ENCODE measurements at regions not wholly inside any gene's neighbourhood (a gene's known extent, or its start where the extent isn't known, plus 50 kb on each side); places are given as distances from the start of the nearest gene placed in this dataset.

GRCh38 chr10:113402602-113403001 lies 150.3 kb upstream of the HABP2 start:
- DNase-seq (ENCODE audit: low read depth in 2 of 3, low spot score in 2 of 3), result no peak

GRCh38 chr10:113407218-113407617 lies 145.6 kb upstream of the HABP2 start:
- no peak for DNase-seq (ENCODE audit: low read depth in 2 of 3, low spot score in 2 of 3)

GRCh38 chr10:113409175-113409574 lies 143.7 kb upstream of the HABP2 start:
- no peak for DNase-seq (ENCODE audit: low read depth in 2 of 3, low spot score in 2 of 3)

GRCh38 chr10:113410618-113411017 lies 142.2 kb upstream of the HABP2 start:
- DNase-seq (ENCODE audit: low read depth in 2 of 3, low spot score in 2 of 3), result no peak

- DNase-seq (ENCODE audit: low read depth in 2 of 3, low spot score in 2 of 3), result no peak
Measured at GRCh38 chr10:113411456-113411855, 141.4 kb upstream of the HABP2 start.

- no peak for DNase-seq (ENCODE audit: low read depth in 2 of 3, low spot score in 2 of 3)
Measured at GRCh38 chr10:113412161-113412560, 140.7 kb upstream of the HABP2 start.

- DNase-seq (ENCODE audit: low read depth in 2 of 3, low spot score in 2 of 3), result no peak
Measured at GRCh38 chr10:113414543-113414942, 138.3 kb upstream of the HABP2 start.

GRCh38 chr10:113415246-113415645 lies 137.6 kb upstream of the HABP2 start:
- no peak for DNase-seq (ENCODE audit: low read depth in 2 of 3, low spot score in 2 of 3)

GRCh38 chr10:113420057-113420732 lies 132.7 kb upstream of the HABP2 start:
- DNase-seq (ENCODE audit: low read depth in 2 of 3, low spot score in 2 of 3), result no peak

GRCh38 chr10:113420733-113421675 lies 131.8 kb upstream of the HABP2 start:
- DNase-seq (ENCODE audit: low read depth in 2 of 3, low spot score in 2 of 3), result no peak

- no peak for DNase-seq (ENCODE audit: low read depth in 2 of 3, low spot score in 2 of 3)
Measured at GRCh38 chr10:113422371-113422770, 130.5 kb upstream of the HABP2 start.

GRCh38 chr10:113423981-113424721 lies 128.7 kb upstream of the HABP2 start:
- DNase-seq (ENCODE audit: low read depth in 2 of 3, low spot score in 2 of 3), result no peak

- DNase-seq (ENCODE audit: low read depth in 2 of 3, low spot score in 2 of 3), result no peak
Measured at GRCh38 chr10:113425008-113425407, 127.8 kb upstream of the HABP2 start.

GRCh38 chr10:113425541-113425951 lies 127.3 kb upstream of the HABP2 start:
- DNase-seq (ENCODE audit: low read depth in 2 of 3, low spot score in 2 of 3), result no peak

GRCh38 chr10:113426181-113426877 lies 126.5 kb upstream of the HABP2 start:
- no peak for DNase-seq (ENCODE audit: low read depth in 2 of 3, low spot score in 2 of 3)

- DNase-seq (ENCODE audit: low read depth in 2 of 3, low spot score in 2 of 3), result no peak
Measured at GRCh38 chr10:113427236-113427735, 125.6 kb upstream of the HABP2 start.

GRCh38 chr10:113427811-113428558 lies 124.9 kb upstream of the HABP2 start:
- no peak for DNase-seq (ENCODE audit: low read depth in 2 of 3, low spot score in 2 of 3)

GRCh38 chr10:113430634-113431397 lies 122.0 kb upstream of the HABP2 start:
- no peak for DNase-seq (ENCODE audit: low read depth in 2 of 3, low spot score in 2 of 3)
